ENCODE measurements at regions not wholly inside any gene's neighbourhood (a gene's known extent, or its start where the extent isn't known, plus 50 kb on each side); places are given as distances from the start of the nearest gene placed in this dataset.

GRCh38 chr3:128554100-128554464, 61.1 kb upstream of the GATA2 start (continued):
- TF ChIP-seq ZNF687 (IDR thresholded peaks at IDR 0.05) (no peak), ZBTB33 (IDR thresholded peaks at IDR 0.05) (no peak)

- DNase-seq (ENCODE audit: low read depth, low spot score) (no peak), ATAC-seq (no peak), FAIRE-seq (no peak)
- intact Hi-C loops (cut with micrococcal nuclease; ENCODE audit: unreplicated experiment), result no loop called here
- no TSS peak for BruUV-seq (replicated peaks)
- 22% methylated on average over 5 of the region's 5 CpGs for WGBS (ENCODE audit: insufficient coverage, insufficient replicate concordance, low lambda C conversion rate, missing lambda C conversion rate)
- ChIA-PET POLR2A (no interaction called here), CTCF (no interaction called here), RAD21 (ENCODE audit: unreplicated experiment) (no interaction called here), SMC1A (ENCODE audit: uncharacterized antibody, unreplicated experiment) (no interaction called here)
- no peaks in the 10 kb centered on the region for H3K79me2 ChIP-seq (ENCODE audit: control insufficient read depth, insufficient read depth, low read length)
- H3K4me2 ChIP-seq (ENCODE audit: control insufficient read depth, insufficient read depth), result no peak overlapping the region
- H3K36me3 ChIP-seq (ENCODE audit: control insufficient read depth in 2 of 2, insufficient read depth in 2 of 2, low read length in 1 of 2), result no peaks in the 10 kb centered on the region
- H2AFZ ChIP-seq (ENCODE audit: control insufficient read depth, low read depth, low read length), result no peak overlapping the region
- no peak for TF ChIP-seq ETV6 (conservative IDR thresholded peaks at IDR 0.05 in 1 of 2, IDR thresholded peaks at IDR 0.05 in 1 of 2; ENCODE audit: borderline replicate concordance in 1 of 2, low read depth in 1 of 2)
- no peak for TF ChIP-seq RELB (IDR thresholded peaks at IDR 0.05; ENCODE audit: low read depth)
- TF ChIP-seq BCL11A (IDR thresholded peaks at IDR 0.05; ENCODE audit: low read depth, low read length), result no peak
- TF ChIP-seq SMAD1 (IDR thresholded peaks at IDR 0.05; ENCODE audit: low read depth, partially characterized antibody), result no peak
- TF ChIP-seq DPF2 (IDR thresholded peaks at IDR 0.05), result no peak
- TF ChIP-seq ZSCAN29 (IDR thresholded peaks at IDR 0.05), result no peak
- no peak for TF ChIP-seq RB1 (IDR thresholded peaks at IDR 0.05; ENCODE audit: borderline replicate concordance)
- no peak for TF ChIP-seq WRNIP1 (IDR thresholded peaks at IDR 0.05; ENCODE audit: borderline replicate concordance, low read depth, low read length)
- no peak overlapping the region for H3K27ac ChIP-seq (ENCODE audit: control insufficient read depth, insufficient read depth)
- H3K4me1 ChIP-seq (ENCODE audit: control insufficient read depth, insufficient read depth, low read length), result no peaks in the 10 kb centered on the region
- H3K9ac ChIP-seq (ENCODE audit: control insufficient read depth, insufficient read depth, low read length), result no peak overlapping the region
- in situ Hi-C loops (cut with MboI), result no loop called here
- no peak overlapping the region for H3K4me3 ChIP-seq
- peaks cover 2% of the 10 kb centered on the region; the same call in 2 of the 3 replicates for H3K9me3 ChIP-seq (replicated peaks; ENCODE audit: control insufficient read depth, insufficient read depth, low read length)
- H3K27me3 ChIP-seq (replicated peaks in 1 of 2; ENCODE audit: control insufficient read depth in 2 of 2, insufficient read depth in 2 of 2, low read length in 1 of 2), result peaks cover 4 to 5% of the 10 kb centered on the region in 2 experiments
- no peaks in the 10 kb centered on the region for H4K20me1 ChIP-seq (ENCODE audit: control insufficient read depth, insufficient read depth)
Measured at GRCh38 chr3:128553560-128553959, 60.6 kb upstream of the GATA2 start.
